HG02870 (cell line): ENCODE measurements at regions not wholly inside any gene's neighbourhood (a gene's known extent, or its start where the extent isn't known, plus 50 kb on each side); places are given as distances from the start of the nearest gene placed in this dataset.
"Not testable (repeated sequence)": the region's sequence is repeated elsewhere in the genome, so short reads cannot be mapped to it uniquely, and the experiment has no call there.

ENCODE experiments used
- ATAC-seq: cut with Tn5 transposase; IDR thresholded peaks from one replicate; pipeline ENCODE4 v1.9.1; 2021; ENCODE audit warnings: mild to moderate bottlenecking, moderate library complexity; ENCODE audit not compliant: unreplicated experiment

DNA sequence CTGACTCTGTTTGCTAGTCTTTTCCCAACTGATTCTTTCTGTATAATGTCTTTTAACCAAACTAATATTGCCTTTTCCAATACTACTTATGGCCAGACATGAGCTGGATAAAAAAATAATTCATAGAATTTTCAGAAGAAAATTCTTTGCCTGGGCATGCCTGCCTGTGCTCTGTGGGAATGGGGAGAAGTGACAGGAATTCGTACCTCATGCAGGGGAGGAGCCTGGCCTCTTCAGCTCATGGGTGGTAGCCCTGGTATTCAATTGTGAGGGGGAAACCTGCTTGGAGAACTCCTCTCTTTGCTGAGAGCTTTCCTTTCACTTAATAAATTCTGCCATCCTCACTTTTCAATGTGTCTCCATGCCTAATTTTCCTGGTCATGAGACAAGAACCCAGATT is 928.8 kb downstream of the FAM181B start:
- no peak for ATAC-seq

DNA sequence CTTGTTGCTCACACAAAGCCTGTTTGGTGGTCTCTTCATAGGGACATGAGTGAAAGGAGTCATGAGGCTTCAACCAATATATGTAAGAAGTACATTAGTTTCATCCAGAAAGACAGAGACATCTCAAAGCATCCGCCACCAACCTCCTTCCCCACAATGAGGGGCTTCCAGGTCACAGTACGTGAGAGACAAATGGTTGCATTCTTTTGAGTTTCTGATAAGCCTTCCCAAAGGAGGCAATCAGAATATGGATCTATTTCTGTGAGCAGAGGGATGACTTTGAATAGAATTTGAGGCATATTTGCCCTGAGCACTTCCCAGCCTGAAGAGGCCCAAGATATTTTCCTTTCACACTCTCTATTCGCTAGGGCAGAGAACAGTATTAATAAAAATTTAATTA is 931.1 kb downstream of the FAM181B start:
- no peak for ATAC-seq

DNA sequence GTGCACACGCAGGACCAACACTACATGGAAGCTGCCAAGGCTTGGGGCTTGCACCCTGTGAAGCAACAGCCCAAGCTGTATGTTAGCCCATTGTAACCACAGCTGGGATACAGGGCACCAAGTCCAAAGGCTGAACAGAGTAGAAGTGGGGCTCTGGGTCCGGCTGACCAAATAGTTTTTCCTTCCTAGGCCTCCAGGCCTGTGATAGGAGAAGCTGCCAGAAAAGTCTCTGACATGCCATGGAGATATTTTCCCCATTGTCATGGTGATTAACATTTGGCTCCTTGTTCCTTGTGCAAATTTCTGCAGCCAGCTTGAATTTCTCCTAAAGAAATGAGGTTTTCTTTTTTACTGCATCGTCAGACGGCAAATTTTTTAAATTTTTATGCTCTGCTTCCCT is 941.2 kb downstream of the FAM181B start:
- ATAC-seq: no peak

DNA sequence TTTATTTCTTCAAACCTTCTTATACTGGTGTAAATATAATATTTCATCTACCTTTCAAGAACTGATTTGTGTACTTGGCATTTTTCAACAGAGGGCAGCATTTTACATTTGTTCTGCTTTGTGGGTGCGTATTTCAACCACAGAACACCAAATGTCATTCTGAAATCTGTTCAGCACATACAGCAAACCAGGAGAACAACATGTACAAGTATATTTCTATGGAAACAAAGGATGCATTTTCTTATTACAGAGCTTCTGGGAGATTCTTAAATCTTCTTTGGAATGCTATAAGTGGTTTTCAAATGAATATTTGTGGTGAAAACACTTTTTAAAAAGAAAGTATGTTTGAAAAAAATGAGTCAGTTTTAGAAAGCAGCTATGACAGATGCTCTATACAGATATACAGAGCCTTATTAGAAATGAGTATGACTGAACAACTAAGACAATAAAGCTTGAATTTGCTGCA is 946.0 kb downstream of the FAM181B start:
- peak; percentile 60 for ATAC-seq

DNA sequence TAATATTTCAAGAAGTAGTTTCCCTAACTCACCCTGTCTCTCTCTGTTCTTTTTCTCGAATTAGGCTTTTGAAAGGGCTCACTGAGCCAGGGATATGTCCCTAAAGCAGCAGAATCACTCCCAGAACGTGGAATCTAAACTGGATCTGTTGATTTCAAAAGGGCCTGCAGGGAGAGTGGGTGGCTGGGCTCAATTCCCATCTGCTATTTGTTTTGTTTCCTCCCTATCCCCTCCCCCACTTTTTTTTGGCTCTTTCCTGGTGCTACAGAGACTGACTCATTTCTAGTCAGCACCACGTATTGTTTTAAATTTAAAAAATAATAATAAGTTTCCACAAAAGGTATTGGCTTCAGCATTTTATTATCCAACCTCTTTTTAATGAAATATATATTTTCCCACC is 961.5 kb downstream of the FAM181B start:
- no peak for ATAC-seq

- ATAC-seq: not testable (repeated sequence)
These were observed 963.8 kb downstream of the FAM181B start for GRCh38 chr11:81769906-81770305.

DNA sequence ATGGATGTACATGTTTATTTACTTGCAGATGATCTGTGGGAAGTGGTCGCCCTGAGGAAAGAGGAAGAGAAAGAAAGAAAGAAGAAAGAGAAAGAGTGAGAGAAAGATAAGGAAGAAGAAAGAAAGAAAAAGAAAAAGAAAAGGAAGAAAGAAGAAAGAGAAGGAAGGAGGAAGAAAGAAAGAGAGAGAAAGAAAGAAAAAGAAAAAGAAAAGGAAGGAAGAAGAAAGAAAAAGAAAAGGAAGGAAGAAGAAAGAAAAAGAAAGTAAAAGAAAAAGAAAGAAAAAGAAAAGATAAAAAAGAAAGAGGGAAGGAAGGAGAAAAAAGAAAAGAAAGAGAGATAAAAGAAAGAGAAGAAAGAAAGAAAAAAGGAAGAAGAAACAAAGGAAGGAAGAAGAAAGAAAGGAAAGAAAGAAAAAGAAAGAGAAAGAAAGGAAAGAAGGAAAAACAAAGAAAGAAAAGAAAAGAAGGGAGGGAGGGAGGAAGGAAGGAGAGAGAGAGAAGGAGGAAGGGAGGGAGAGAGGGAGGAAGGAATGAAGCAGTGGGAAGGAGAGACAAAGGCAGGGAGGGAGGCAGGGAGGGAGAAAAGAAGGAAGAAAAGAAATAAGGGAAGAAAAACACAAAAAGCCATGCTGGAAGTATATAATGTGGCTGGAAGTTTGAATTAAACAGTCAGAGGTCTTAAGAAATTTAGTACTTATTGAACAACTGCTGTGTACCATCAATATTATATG is 976.6 kb downstream of the FAM181B start:
- ATAC-seq: no peak

GRCh38 chr11:81749245-81749644 is 984.4 kb downstream of the FAM181B start:
- ATAC-seq: no peak

DNA sequence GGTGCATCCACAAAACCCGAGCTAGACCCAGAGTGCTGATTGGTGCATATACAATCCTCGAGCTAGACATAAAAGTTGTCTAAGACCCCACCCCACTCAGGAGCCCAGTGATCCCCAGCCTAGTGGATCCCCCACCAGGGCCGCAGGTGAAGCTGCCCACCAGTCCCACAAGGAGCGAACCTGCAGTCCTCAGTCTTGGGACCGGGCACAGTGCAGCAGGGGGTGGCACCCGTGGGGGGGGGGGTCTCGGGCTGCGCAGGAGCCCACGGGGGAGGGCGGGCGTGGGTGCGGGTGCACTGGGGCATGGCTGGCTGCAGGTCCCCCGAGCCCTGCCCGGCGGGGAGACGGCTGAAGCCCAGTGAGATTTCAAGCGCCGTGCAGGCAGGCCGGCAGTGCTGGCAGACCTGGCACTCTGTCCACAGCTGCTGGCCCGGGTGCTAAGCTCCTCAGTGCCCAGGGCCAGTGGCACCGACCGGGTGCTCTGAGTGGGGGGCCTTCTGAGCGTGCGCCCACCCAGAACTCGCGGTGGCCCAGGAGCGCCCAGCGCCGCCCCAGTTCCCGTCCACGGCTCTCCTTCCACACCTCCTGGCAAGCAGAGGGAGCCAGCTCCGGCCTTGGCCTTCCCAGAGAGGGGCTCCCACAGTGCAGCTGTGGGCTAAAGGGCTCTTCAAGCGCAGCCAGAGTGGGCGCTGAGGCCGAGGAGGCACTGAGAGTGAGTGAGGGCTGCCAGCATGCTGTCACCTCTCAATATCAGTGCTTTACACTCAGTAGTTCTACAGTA is 989.1 kb downstream of the FAM181B start:
- no peak for ATAC-seq

DNA sequence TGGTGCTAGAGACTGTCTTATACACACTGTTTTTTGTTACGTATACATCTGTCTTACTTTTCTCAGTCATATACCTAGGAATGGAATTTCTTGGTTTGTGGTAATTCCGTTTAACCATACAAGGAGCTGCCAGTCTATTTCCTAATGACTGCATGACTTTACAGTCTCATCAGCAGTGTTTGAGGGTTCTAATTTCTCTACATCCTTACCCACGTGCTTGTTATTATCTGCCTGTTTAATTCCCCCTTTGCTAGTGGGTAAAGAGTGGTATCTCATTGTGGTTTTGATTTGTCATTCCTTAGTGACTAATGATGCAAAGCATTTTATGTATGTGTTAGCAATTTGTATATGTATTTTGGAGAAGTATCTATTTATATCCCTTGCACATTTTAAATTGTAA is 1008.0 kb downstream of the FAM181B start:
- no peak for ATAC-seq

- no peak for ATAC-seq
These were observed 1016.0 kb downstream of the FAM181B start for GRCh38 chr11:81717695-81718094.

DNA sequence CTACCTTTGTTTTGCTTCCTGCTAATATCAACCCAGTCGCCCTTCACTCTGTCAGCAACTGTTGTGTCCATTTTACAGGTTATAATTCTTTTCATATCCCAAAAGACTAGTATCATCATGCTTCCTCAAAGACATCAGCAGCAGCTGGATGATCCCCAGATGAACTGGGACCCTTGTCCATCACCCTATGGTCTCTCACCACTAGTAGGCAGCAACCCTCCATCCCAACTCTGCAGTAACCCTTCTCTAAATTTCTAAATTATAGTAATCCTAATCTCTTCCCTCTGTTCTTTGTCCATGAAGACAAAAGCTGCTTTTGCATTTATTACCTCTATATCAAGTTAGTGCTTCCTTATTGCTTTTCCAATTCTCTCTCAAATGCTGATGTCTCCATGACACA is 1025.8 kb downstream of the FAM181B start:
- no peak for ATAC-seq

DNA sequence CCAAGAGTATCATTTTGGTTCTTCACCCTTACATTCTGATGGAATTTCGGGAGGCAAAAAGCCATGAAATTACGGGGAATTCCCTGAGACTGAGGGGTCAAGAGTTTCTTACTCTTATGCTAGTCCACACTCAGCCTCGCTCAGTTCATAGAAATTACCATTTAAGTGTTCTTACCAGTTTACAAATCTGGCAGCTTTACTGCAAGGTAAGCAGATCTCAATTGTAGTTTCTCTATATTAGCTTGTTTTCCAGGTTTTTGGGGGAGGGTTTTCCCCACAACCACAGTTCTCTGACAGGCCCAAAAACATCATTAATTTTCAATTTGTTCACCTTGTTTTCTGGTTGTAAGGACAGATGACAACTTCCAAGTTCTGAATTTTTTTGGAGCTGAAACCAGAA is 1028.4 kb downstream of the FAM181B start:
- no peak for ATAC-seq

- no peak for ATAC-seq
These were observed 1033.6 kb downstream of the FAM181B start for GRCh38 chr11:81700076-81700475.

GRCh38 chr11:81687057-81687456 is 1046.6 kb downstream of the FAM181B start:
- ATAC-seq: no peak

DNA sequence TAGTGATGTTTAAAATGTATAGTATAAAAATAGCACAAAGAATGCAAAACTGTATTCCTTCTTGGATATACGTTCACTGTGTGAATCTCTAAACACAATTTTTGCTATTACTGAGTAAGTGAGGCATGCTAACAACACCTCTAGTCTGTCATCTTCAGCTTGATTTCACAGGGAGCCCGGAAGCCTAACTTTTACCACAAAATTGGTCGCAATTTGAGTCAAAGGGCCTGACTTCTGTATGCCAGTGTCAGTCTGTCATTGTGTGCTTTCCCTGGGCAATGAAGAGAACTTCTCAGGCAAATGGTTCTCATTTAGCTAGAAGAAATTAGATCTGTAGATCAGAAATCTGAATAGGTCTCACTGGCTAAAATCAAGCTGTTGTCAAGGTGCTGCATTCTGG is 1059.5 kb downstream of the FAM181B start:
- ATAC-seq: peak; percentile 93

DNA sequence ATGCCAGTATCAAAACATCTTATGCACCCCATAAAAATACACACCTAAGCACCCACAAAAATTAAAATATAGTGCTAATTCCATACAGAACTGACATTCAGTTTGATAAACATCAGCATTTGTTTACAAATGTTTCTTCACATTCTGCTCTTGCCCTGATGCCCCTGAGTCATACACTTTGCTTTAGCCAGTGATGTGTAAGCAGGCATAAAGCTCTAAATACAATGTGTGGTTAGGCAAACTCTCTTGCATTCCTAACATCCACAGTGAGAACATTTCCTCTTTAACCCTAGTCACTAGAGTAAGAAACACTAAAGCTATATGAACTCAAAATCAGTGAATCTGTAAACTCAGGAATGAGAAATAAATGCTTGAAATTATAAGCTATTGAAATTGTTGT is 1060.7 kb downstream of the FAM181B start:
- ATAC-seq: no peak

- no peak for ATAC-seq
These were observed 1063.6 kb downstream of the FAM181B start for GRCh38 chr11:81669935-81670543.

DNA sequence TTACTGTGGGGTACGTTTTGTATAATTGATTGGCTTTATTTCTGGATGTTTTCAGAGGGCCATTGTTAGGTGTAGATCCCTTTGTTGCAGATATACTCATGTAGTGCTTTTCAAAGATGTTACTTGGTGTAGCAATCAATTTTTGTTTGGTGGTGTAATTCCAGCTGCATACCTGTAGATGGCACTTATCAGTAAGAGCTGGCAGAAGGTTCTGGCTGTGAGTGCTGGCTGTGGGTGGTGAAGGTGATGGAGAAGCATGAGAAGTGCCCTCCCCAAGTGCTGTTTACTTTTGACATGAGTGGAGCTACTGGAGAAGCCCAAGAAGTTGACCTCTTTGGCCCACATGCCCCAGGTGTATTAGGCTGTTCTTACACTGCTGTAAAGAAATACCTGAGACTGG is 1074.9 kb downstream of the FAM181B start:
- peak; percentile 78 for ATAC-seq

- ATAC-seq: no peak
These were observed 1078.3 kb downstream of the FAM181B start for GRCh38 chr11:81655351-81655750.

DNA sequence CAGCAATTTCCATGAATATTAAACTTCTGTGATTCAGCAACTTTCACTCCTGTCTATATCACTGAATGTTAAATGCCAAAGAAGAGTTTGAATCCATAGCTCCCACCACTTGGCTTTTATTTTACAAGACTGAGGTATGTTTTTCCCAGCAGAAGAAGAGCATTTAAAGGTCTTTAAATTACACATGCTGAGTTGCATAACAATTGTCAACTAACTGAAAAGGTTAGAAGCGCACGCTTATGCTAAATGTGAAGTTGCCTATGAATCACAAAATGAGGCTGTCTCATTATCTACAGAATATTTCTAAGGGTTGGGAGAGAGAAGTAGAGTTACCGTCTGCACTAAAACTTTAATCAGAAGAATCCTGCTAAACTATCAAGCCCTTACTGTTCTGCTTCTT is 1086.3 kb downstream of the FAM181B start:
- no peak for ATAC-seq
